Endothelial cell of umbilical vein (primary cell): ENCODE measurements at regions not wholly inside any gene's neighbourhood (a gene's known extent, or its start where the extent isn't known, plus 50 kb on each side); places are given as distances from the start of the nearest gene placed in this dataset. TPM values are rescaled to one million over a fixed set of nuclear protein-coding genes. Genes with fewer than 3 reads are reported as not detected.

ENCODE experiments used
- small RNA-seq: library from RNA; depleted of rRNA; stranded (forward); fragments of <200 nt; gene quantifications from one replicate; pipeline ENCODE3, GENCODE V24; 2012; ENCODE audit warnings: low replicate concordance, low read depth; ENCODE audit not compliant: insufficient read depth, insufficient read length

Small RNAs in the stretch of these regions (small RNA-seq; reads per million reads assigned to genes)
- gene RF00019 (not detected), gene RNU1-119P (not detected)
